Hematopoietic multipotent progenitor cell (in vitro differentiated cells): ENCODE measurements at regions not wholly inside any gene's neighbourhood (a gene's known extent, or its start where the extent isn't known, plus 50 kb on each side); places are given as distances from the start of the nearest gene placed in this dataset.

Source experiments
- DNase-seq, 3 donors: peaks; one replicate each; pipeline ENCODE4 v3.0.0-alpha.2; 2011 to 2015; ENCODE audit warnings: low read depth in 2 of 3, low spot score in 2 of 3

GRCh38 chr5:50963971-50964745 is 297.7 kb downstream of the PARP8 start:
- DNase-seq, result peak in 2 of 3 donors; percentile 13 to 21

- peak in 1 of 3 donors; percentile 9 for DNase-seq
Measured at GRCh38 chr5:50964746-50965653, 298.6 kb downstream of the PARP8 start.

GRCh38 chr5:50965654-50966375 is 299.4 kb downstream of the PARP8 start:
- peak in 2 of 3 donors; percentile 17 to 21 for DNase-seq

GRCh38 chr5:50967009-50967562 is 300.6 kb downstream of the PARP8 start:
- peak in 2 of 3 donors; percentile 15 to 17 for DNase-seq

GRCh38 chr5:50967563-50968355 is 301.3 kb downstream of the PARP8 start:
- peak in 2 of 3 donors; percentile 43 to 48 for DNase-seq

GRCh38 chr5:50968356-50969149 is 302.1 kb downstream of the PARP8 start:
- peak in 1 of 3 donors; percentile 14 for DNase-seq

GRCh38 chr5:50969151-50970031 is 303.0 kb downstream of the PARP8 start:
- no peak for DNase-seq

- no peak for DNase-seq
Measured at GRCh38 chr5:50975840-50976239, 309.4 kb downstream of the PARP8 start.

- DNase-seq, result no peak
Measured at GRCh38 chr5:50978924-50979323, 312.5 kb downstream of the PARP8 start.

- DNase-seq, result no peak
Measured at GRCh38 chr5:50984640-50985039, 318.2 kb downstream of the PARP8 start.

- no peak for DNase-seq
Measured at GRCh38 chr5:50990296-50990924, 324.0 kb downstream of the PARP8 start.

- DNase-seq, result no peak
Measured at GRCh38 chr5:50995285-50995942, 329.0 kb downstream of the PARP8 start.

GRCh38 chr5:51001227-51001923 is 334.9 kb downstream of the PARP8 start:
- no peak for DNase-seq

GRCh38 chr5:51002368-51002767 is 335.9 kb downstream of the PARP8 start:
- DNase-seq, result no peak

- DNase-seq, result no peak
Measured at GRCh38 chr5:51013036-51013435, 346.6 kb downstream of the PARP8 start.

GRCh38 chr5:51018423-51018822 is 352.0 kb downstream of the PARP8 start:
- no peak for DNase-seq
